ENCODE measurements at regions not wholly inside any gene's neighbourhood (a gene's known extent, or its start where the extent isn't known, plus 50 kb on each side); places are given as distances from the start of the nearest gene placed in this dataset.
A peak's percentile ranks its signal among the peaks of the same experiment; 100 is the strongest.

DNA sequence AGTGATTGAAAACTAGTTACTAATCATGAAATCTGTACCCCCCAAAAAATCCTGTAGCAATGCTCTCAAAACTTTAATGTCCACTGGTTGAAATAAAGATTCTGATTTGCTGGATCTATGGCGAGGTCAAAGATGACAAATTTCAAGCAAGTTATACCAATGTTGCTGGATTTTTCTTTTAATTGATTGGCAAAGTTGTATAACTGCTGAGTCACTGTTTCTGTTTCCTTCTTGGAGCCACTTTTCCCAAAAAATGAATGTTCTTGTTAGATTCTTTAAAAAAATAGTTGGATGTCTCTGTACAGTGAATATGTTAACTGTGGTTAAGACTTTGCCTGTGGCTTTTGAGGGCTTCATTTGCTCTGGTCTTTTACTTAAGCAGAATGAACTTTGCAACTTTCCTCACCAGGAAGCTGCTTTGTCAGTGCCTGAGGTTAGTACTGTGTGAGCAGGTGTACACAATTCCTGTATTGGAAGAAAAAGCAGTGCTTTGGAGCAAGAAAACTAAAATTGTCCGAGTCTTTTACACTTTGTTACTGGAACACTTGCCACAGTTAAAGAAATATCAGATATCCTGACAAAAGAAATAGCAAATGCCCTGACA, 1211.9 kb downstream of the MRPL39 start:
- intact Hi-C loops (cut with micrococcal nuclease) = no loop called here
- CTCF ChIA-PET = no interaction called here
- Histone ChIP-seq H3K36me3 (ENCODE audit: control insufficient read depth in 2 of 3, insufficient read depth in 3 of 3, low read length in 3 of 3) (no peaks in the 10 kb centered on the region), H3K27me3 (ENCODE audit: control insufficient read depth in 2 of 2, insufficient read depth in 2 of 2, low read length in 2 of 2) (no peaks in the 10 kb centered on the region), H3K4me3 (ENCODE audit: low read length) (no peak overlapping the region), H3K9me3 (ENCODE audit: control insufficient read depth in 2 of 3, low read length in 3 of 3) (no peaks in the 10 kb centered on the region), H3K27ac (ENCODE audit: low read depth, low read length) (no peak overlapping the region), H3K4me1 (ENCODE audit: control insufficient read depth in 2 of 2, insufficient read depth in 2 of 2, low read length in 2 of 2) (no peaks in the 10 kb centered on the region)
- Mint-ChIP-seq H3K9me3 (peaks cover 0 to 5% (median 0%) of the 10 kb centered on the region in 11 donors), H3K36me3 (no peaks in the 10 kb centered on the region), H3K4me3 (no peak overlapping the region), H3K27me3 (peaks cover 0 to 13% (median 0%) of the 10 kb centered on the region in 5 donors), H3K4me1 (no peaks in the 10 kb centered on the region), H3K27ac (no peak overlapping the region)
- DNase-seq (no peak), ATAC-seq (no peak)
- POLR2A ChIA-PET = no interaction called here

DNA sequence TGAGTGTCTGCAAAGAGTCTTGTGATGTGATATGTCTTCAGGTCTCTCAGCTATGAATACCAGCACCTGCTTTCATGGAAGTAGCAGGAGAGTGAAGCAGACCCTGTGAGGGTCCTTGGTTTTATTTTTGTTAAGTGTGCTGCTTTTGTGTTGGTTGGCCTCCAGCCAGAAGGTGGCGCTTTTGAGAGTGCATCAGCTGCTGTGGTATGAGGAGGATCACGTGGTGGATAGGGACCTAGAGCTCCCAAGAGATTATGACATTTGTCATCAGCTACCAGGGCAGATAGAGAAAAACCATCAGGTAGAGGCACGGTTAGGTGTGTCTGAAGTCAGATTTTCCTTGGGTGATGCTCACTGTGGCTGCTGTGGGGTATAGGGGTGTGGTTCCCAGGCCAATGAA, 1232.1 kb downstream of the MRPL39 start:
- H3K9me3 Mint-ChIP-seq = peaks cover 0 to 10% (median 0%) of the 10 kb centered on the region in 11 donors
- Histone ChIP-seq H3K27ac (ENCODE audit: low read depth, low read length) (no peak overlapping the region), H3K36me3 (ENCODE audit: control insufficient read depth in 2 of 3, insufficient read depth in 3 of 3, low read length in 3 of 3) (no peaks in the 10 kb centered on the region), H3K9me3 (ENCODE audit: control insufficient read depth in 2 of 3, low read length in 3 of 3) (no peaks in the 10 kb centered on the region), H3K4me3 (ENCODE audit: low read length) (no peak overlapping the region), H3K27me3 (ENCODE audit: control insufficient read depth in 2 of 2, insufficient read depth in 2 of 2, low read length in 2 of 2) (no peaks in the 10 kb centered on the region), H3K4me1 (ENCODE audit: control insufficient read depth in 2 of 2, insufficient read depth in 2 of 2, low read length in 2 of 2) (no peaks in the 10 kb centered on the region)
- peaks cover 0 to 3% (median 0%) of the 10 kb centered on the region in 7 donors for H3K4me1 Mint-ChIP-seq
- POLR2A ChIA-PET = no interaction called here
- CTCF ChIA-PET = no interaction called here
- H3K4me3 Mint-ChIP-seq = no peak overlapping the region
- intact Hi-C loops (cut with micrococcal nuclease) = loop anchor here (1.0 to 2.0 kb wide), 2 partner anchors 139 to 1012 kb away; no protein-coding TSS in a partner anchor
- H3K27ac Mint-ChIP-seq = no peak overlapping the region
- DNase-seq (peak in 1 of 9 donors; percentile 7), ATAC-seq (no peak)
- H3K36me3 Mint-ChIP-seq = no peaks in the 10 kb centered on the region
- H3K27me3 Mint-ChIP-seq = no peaks in the 10 kb centered on the region

DNA sequence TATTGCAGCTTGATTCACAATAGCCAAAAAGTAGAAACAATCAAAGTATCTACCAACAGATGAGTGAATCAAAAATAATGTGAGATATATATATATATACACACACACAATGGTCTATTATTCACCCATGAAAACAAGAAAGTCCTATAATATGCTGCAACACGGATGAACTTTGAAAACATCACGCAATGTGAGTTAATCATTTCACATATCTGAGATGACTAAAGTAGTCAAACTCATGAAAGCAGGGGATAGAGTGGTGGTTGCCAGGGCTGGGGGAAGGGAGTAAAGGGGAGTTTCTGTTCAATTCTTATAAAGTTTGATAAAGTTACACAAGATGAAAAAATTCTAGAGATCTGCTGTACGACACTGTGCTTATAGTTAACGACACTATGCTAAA, 1234.8 kb downstream of the MRPL39 start:
- Mint-ChIP-seq H3K36me3 (no peaks in the 10 kb centered on the region), H3K4me1 (peaks cover 0 to 3% (median 0%) of the 10 kb centered on the region in 7 donors), H3K9me3 (peaks cover 0 to 4% (median 0%) of the 10 kb centered on the region in 11 donors), H3K4me3 (no peak overlapping the region), H3K27ac (no peak overlapping the region), H3K27me3 (no peaks in the 10 kb centered on the region)
- Histone ChIP-seq H3K27me3 (ENCODE audit: control insufficient read depth in 2 of 2, insufficient read depth in 2 of 2, low read length in 2 of 2) (no peaks in the 10 kb centered on the region), H3K9me3 (ENCODE audit: control insufficient read depth in 2 of 3, low read length in 3 of 3) (no peaks in the 10 kb centered on the region), H3K27ac (ENCODE audit: low read depth, low read length) (no peak overlapping the region), H3K4me1 (ENCODE audit: control insufficient read depth in 2 of 2, insufficient read depth in 2 of 2, low read length in 2 of 2) (no peaks in the 10 kb centered on the region), H3K4me3 (ENCODE audit: low read length) (no peak overlapping the region), H3K36me3 (ENCODE audit: control insufficient read depth in 2 of 3, insufficient read depth in 3 of 3, low read length in 3 of 3) (no peaks in the 10 kb centered on the region)
- ATAC-seq = no peak
- no peak for DNase-seq
- ChIA-PET POLR2A (no interaction called here), CTCF (no interaction called here)
- intact Hi-C loops (cut with micrococcal nuclease) = no loop called here

DNA sequence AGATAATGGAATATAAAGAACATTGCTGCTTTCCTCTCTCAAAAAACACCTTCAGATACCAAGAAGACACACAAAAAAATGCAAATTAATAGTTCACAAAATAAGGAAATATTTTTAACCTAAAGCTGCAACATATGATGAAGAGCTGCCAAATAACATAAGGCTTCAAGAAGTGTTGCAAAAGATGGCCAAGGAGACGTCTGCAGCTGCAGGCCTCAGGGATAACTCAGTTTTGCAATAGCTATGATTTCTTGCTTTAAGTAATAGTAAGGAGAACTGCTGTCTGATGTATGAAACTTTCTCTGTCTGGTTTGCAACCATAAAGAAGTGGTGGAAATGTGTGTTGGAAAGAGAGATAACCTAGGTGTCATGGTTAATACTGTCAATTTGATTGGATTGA, 1237.5 kb downstream of the MRPL39 start:
- peaks cover 0 to 4% (median 0%) of the 10 kb centered on the region in 5 donors for H3K27me3 Mint-ChIP-seq
- H3K4me1 Mint-ChIP-seq = no peaks in the 10 kb centered on the region
- no peak overlapping the region for H3K27ac Mint-ChIP-seq
- Histone ChIP-seq H3K27ac (ENCODE audit: low read depth, low read length) (no peak overlapping the region), H3K36me3 (ENCODE audit: control insufficient read depth in 2 of 3, insufficient read depth in 3 of 3, low read length in 3 of 3) (no peaks in the 10 kb centered on the region), H3K4me1 (ENCODE audit: control insufficient read depth in 2 of 2, insufficient read depth in 2 of 2, low read length in 2 of 2) (no peaks in the 10 kb centered on the region), H3K9me3 (ENCODE audit: control insufficient read depth in 2 of 3, low read length in 3 of 3) (no peaks in the 10 kb centered on the region), H3K4me3 (ENCODE audit: low read length) (no peak overlapping the region), H3K27me3 (ENCODE audit: control insufficient read depth in 2 of 2, insufficient read depth in 2 of 2, low read length in 2 of 2) (no peaks in the 10 kb centered on the region)
- ATAC-seq = no peak
- CTCF ChIA-PET = no interaction called here
- intact Hi-C loops (cut with micrococcal nuclease) = no loop called here
- DNase-seq = no peak
- POLR2A ChIA-PET = no interaction called here
- no peak overlapping the region for H3K4me3 Mint-ChIP-seq
- H3K9me3 Mint-ChIP-seq = peaks cover 0 to 4% (median 0%) of the 10 kb centered on the region in 11 donors
- H3K36me3 Mint-ChIP-seq = no peaks in the 10 kb centered on the region

DNA sequence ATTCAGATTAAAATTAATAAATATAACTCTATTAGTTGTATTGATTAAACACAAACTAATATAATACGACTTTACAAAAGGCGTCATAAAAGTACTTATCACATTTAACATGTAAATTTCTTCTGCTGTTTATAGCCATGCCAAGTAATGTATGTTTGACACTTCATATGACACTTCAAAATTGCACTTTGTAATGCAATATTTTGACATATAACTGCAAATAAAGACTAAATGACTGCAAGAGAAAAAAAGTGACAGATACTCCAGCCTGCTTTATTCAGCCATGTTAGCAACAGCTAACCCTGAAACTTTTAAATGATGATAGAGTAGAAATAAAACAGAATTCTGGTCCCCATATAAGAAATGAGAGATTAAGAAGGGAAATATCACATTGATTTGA, 1238.0 kb downstream of the MRPL39 start:
- ChIA-PET CTCF (no interaction called here), POLR2A (no interaction called here)
- H3K4me3 Mint-ChIP-seq = no peak overlapping the region
- DNase-seq (no peak), ATAC-seq (no peak)
- no peaks in the 10 kb centered on the region for H3K27me3 ChIP-seq (ENCODE audit: control insufficient read depth in 2 of 2, insufficient read depth in 2 of 2, low read length in 2 of 2)
- no peaks in the 10 kb centered on the region for H3K9me3 ChIP-seq (ENCODE audit: control insufficient read depth in 2 of 3, low read length in 3 of 3)
- H3K27me3 Mint-ChIP-seq = peaks cover 0 to 4% (median 0%) of the 10 kb centered on the region in 5 donors
- no peak overlapping the region for H3K4me3 ChIP-seq (ENCODE audit: low read length)
- no peaks in the 10 kb centered on the region for H3K9me3 Mint-ChIP-seq
- no peaks in the 10 kb centered on the region for H3K36me3 Mint-ChIP-seq
- intact Hi-C loops (cut with micrococcal nuclease) = no loop called here
- no peaks in the 10 kb centered on the region for H3K4me1 Mint-ChIP-seq
- no peak overlapping the region for H3K27ac Mint-ChIP-seq
- no peaks in the 10 kb centered on the region for H3K36me3 ChIP-seq (ENCODE audit: control insufficient read depth in 2 of 3, insufficient read depth in 3 of 3, low read length in 3 of 3)
- H3K4me1 ChIP-seq (ENCODE audit: control insufficient read depth in 2 of 2, insufficient read depth in 2 of 2, low read length in 2 of 2) = no peaks in the 10 kb centered on the region
- H3K27ac ChIP-seq (ENCODE audit: low read depth, low read length) = no peak overlapping the region

DNA sequence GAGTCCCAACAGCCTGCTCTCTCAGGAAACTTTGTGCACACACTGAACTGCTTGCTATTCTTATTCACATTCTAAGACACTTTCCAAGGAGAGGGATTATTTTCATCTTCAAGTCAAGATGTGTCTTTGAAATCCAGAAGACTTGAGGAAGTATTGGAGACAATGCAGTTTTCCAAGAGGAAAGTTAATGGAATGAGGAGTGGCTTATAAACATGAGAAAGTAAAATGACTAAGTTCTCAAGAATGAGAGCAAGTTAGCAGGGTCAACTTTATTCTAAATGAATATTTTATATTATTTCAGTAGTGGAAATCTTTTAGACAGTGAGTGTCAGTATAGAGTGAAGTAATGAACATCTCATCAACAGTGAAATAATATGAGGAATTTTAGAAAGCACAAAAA, 1239.3 kb downstream of the MRPL39 start:
- Mint-ChIP-seq H3K27ac (no peak overlapping the region), H3K36me3 (no peaks in the 10 kb centered on the region), H3K4me1 (no peaks in the 10 kb centered on the region), H3K4me3 (no peak overlapping the region), H3K9me3 (peaks cover 0 to 2% (median 0%) of the 10 kb centered on the region in 11 donors), H3K27me3 (peaks cover 0 to 4% (median 0%) of the 10 kb centered on the region in 5 donors)
- intact Hi-C loops (cut with micrococcal nuclease) = no loop called here
- ChIA-PET POLR2A (no interaction called here), CTCF (no interaction called here)
- H3K4me1 ChIP-seq (ENCODE audit: control insufficient read depth in 2 of 2, insufficient read depth in 2 of 2, low read length in 2 of 2) = no peaks in the 10 kb centered on the region
- no peak overlapping the region for H3K4me3 ChIP-seq (ENCODE audit: low read length)
- no peak overlapping the region for H3K27ac ChIP-seq (ENCODE audit: low read depth, low read length)
- no peaks in the 10 kb centered on the region for H3K27me3 ChIP-seq (ENCODE audit: control insufficient read depth in 2 of 2, insufficient read depth in 2 of 2, low read length in 2 of 2)
- H3K36me3 ChIP-seq (ENCODE audit: control insufficient read depth in 2 of 3, insufficient read depth in 3 of 3, low read length in 3 of 3) = no peaks in the 10 kb centered on the region
- DNase-seq = no peak
- no peak for ATAC-seq
- H3K9me3 ChIP-seq (ENCODE audit: control insufficient read depth in 2 of 3, low read length in 3 of 3) = no peaks in the 10 kb centered on the region

DNA sequence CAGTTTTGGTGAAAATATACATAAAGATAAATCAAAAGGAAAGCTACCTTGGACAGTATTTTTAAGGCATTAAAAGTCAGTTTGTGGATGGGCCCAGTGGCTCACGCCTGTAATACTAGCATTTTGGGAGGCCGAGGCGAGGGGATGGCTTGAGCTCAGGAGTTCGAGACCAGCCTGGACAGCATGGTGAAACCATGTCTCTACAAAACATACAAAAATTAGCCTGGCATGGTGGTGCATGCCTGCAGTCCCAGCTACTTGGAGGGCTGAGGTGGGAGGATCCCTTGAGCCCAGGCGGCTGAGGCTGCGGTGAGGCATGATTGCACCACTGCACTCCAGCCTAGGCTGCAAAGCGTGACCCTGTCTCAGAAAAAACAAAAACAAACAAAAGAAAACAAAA, 1253.8 kb downstream of the MRPL39 start:
- no peaks in the 10 kb centered on the region for H3K36me3 ChIP-seq (ENCODE audit: control insufficient read depth in 2 of 3, insufficient read depth in 3 of 3, low read length in 3 of 3)
- H3K4me1 Mint-ChIP-seq = peaks cover 0 to 2% (median 0%) of the 10 kb centered on the region in 7 donors
- intact Hi-C loops (cut with micrococcal nuclease) = no loop called here
- H3K4me1 ChIP-seq (ENCODE audit: control insufficient read depth in 2 of 2, insufficient read depth in 2 of 2, low read length in 2 of 2) = no peaks in the 10 kb centered on the region
- H3K27ac Mint-ChIP-seq = no peak overlapping the region
- ATAC-seq = no peak
- H3K27ac ChIP-seq (ENCODE audit: low read depth, low read length) = no peak overlapping the region
- no peaks in the 10 kb centered on the region for H3K27me3 ChIP-seq (ENCODE audit: control insufficient read depth in 2 of 2, insufficient read depth in 2 of 2, low read length in 2 of 2)
- no peak for DNase-seq
- CTCF ChIA-PET = no interaction called here
- no peaks in the 10 kb centered on the region for H3K36me3 Mint-ChIP-seq
- no peaks in the 10 kb centered on the region for H3K9me3 ChIP-seq (ENCODE audit: control insufficient read depth in 2 of 3, low read length in 3 of 3)
- no peak overlapping the region for H3K4me3 ChIP-seq (ENCODE audit: low read length)
- peaks cover 0 to 9% (median 0%) of the 10 kb centered on the region in 11 donors for H3K9me3 Mint-ChIP-seq
- POLR2A ChIA-PET = no interaction called here
- H3K27me3 Mint-ChIP-seq = no peaks in the 10 kb centered on the region
- no peak overlapping the region for H3K4me3 Mint-ChIP-seq
